Endodermal cell (in vitro differentiated cells): ENCODE measurements at regions not wholly inside any gene's neighbourhood (a gene's known extent, or its start where the extent isn't known, plus 50 kb on each side); places are given as distances from the start of the nearest gene placed in this dataset.

Experiments used
- DNase-seq: peaks from one replicate; pipeline ENCODE4 v3.0.0-alpha.2; 2017
- H3K27ac ChIP-seq: 2 replicates; pipeline ENCODE4 v1.5.1; 2013; ENCODE audit warnings: mild to moderate bottlenecking, low read depth, low read length, moderate library complexity
- H3K27me3 ChIP-seq: 2 replicates; pipeline ENCODE4 v1.6.1; 2013; ENCODE audit warnings: mild to moderate bottlenecking, low read length, moderate library complexity; ENCODE audit not compliant: insufficient read depth, control insufficient read depth, poor library complexity, severe bottlenecking
- H3K36me3 ChIP-seq: 2 replicates; pipeline ENCODE4 v1.7.0; 2013; ENCODE audit warnings: mild to moderate bottlenecking, low read length, moderate library complexity; ENCODE audit not compliant: control insufficient read depth, insufficient read depth
- H3K4me1 ChIP-seq: one replicate; pipeline ENCODE4 v1.7.0; 2013; ENCODE audit warnings: low read length; ENCODE audit not compliant: control insufficient read depth, insufficient read depth
- H3K4me3 ChIP-seq: 2 replicates; pipeline ENCODE4 v1.5.1; 2013; ENCODE audit warnings: mild to moderate bottlenecking, low read length, moderate library complexity
- H3K9ac ChIP-seq: 2 replicates; pipeline ENCODE4 v1.6.1; 2013; ENCODE audit warnings: mild to moderate bottlenecking, low read length, moderate library complexity; ENCODE audit not compliant: poor library complexity, severe bottlenecking; ENCODE audit errors: extremely low read depth
- H3K9me3 ChIP-seq: 2 replicates; pipeline ENCODE4 v1.6.1; 2013; ENCODE audit warnings: mild to moderate bottlenecking, low read length, moderate library complexity; ENCODE audit not compliant: control insufficient read depth
- H3K27ac Mint-ChIP-seq: 2 replicates; pipeline ENCODE4 v1.8.0; 2020; ENCODE audit warnings: mixed read lengths
- H3K27me3 Mint-ChIP-seq: 2 replicates; pipeline ENCODE4 v1.8.0; 2021; ENCODE audit warnings: mild to moderate bottlenecking, mixed read lengths; ENCODE audit not compliant: insufficient read depth
- H3K36me3 Mint-ChIP-seq: 2 replicates; pipeline ENCODE4 v1.8.0; 2020; ENCODE audit warnings: low read depth, mixed read lengths
- H3K4me1 Mint-ChIP-seq: 2 replicates; pipeline ENCODE4 v1.8.0; 2020; ENCODE audit warnings: mixed read lengths
- H3K4me3 Mint-ChIP-seq: 2 replicates; pipeline ENCODE4 v1.8.0; 2020; ENCODE audit warnings: mild to moderate bottlenecking, moderate library complexity, mixed read lengths
- H3K9me3 Mint-ChIP-seq: 2 replicates; pipeline ENCODE4 v1.8.0; 2020; ENCODE audit warnings: mild to moderate bottlenecking, mixed read lengths
- WGBS, 2 experiments: methylation state at CpG; one replicate each; pipeline versions ENCODE4 v1.1.5 to v1.1.7; 2013; ENCODE audit warnings: missing lambda C conversion rate in 2 of 2, mixed read lengths in 1 of 2; ENCODE audit not compliant: insufficient coverage in 1 of 2, insufficient read length in 1 of 2; 5-methylcytosine and 5-hydroxymethylcytosine counted together
- TF ChIP-seq, protein P1 (sequence below): fragments of 200-600 bp; sonication (generic); conservative IDR thresholded peaks from 2 replicates; pipeline ENCODE4 v1.5.0; 2021; ENCODE audit warnings: antibody characterized with exemption, mild to moderate bottlenecking

DNA sequence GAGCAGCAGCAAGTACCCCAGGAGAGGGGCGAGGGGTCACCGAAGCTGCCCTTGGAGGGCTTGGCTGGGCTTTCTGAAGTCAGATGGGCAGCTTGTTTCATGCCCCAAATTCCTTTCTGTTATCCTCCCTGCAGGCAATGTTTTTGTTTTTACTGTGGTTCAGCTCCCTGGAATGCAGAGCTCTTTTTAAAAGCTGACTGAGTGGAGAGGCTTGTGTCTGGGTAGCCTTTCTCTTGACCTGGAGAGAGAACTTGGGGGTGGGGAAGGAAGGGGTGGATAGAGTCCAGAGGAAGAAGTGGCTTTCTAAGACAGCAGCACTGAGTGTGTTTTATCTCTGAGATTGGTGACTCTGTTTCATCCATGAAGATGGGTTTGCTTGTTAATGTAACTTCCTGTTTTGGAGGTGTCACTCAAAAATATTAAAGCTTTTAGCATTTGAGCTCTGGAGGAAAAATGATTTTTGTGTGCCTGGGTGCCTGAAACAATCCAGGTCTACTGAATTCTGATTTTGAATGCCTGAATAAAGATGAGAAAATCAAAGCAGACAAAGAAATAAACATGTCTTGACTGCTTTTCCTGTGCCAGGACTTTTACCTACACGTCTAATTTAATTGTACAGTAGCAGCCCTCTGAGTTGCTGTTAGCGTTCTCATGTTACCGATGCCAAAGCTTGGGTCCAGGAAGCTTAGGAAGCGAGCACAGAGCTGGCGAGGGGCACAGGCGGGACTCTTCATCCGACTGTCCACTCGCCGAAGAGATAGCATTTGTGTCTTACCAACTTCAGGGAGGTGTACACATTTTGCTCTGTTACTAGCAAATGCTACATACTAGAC is 78.2 kb upstream of the EEF1E1 start:
- peak overlapping the region; percentile 79 for H3K27ac Mint-ChIP-seq

DNA sequence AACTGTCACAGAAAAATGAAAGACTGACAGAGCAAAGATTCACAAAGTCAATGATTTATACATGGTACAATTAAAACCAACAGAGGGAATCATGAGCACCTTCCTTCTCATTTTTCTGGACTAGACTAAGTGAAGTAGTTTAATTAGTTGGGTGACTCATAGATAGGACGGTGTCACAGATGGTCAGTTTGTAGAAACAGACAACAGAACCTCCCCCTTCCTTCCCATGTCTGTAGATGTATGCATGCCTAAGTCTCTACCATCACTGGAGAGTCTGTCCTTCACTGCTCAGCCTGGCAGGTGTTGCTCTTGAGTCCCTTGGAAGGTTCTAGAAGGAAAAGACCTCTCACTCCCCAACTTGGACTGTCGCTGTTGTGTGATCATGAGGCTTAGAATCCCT is 75.4 kb upstream of the EEF1E1 start:
- Histone ChIP-seq H3K9me3 (peaks cover 5% of the 10 kb centered on the region), H3K27ac (no peak overlapping the region), H3K9ac (no peak overlapping the region), H3K36me3 (no peaks in the 10 kb centered on the region), H3K4me3 (no peak overlapping the region), H3K4me1 (peaks cover 9% of the 10 kb centered on the region), H3K27me3 (no peaks in the 10 kb centered on the region)
- Mint-ChIP-seq H3K9me3 (peaks cover 11% of the 10 kb centered on the region), H3K27ac (no peak overlapping the region), H3K27me3 (peaks cover 4% of the 10 kb centered on the region), H3K36me3 (no peaks in the 10 kb centered on the region), H3K4me1 (peaks cover 10% of the 10 kb centered on the region), H3K4me3 (no peak overlapping the region)
- whole genome bisulfite sequencing, 2 experiments, result 94% methylated on average over 2 of the region's 2 CpGs; no CpG with 5 or more reads in 1 of the 2 experiments
- DNase-seq, result no peak
- TF ChIP-seq, protein P1, sequence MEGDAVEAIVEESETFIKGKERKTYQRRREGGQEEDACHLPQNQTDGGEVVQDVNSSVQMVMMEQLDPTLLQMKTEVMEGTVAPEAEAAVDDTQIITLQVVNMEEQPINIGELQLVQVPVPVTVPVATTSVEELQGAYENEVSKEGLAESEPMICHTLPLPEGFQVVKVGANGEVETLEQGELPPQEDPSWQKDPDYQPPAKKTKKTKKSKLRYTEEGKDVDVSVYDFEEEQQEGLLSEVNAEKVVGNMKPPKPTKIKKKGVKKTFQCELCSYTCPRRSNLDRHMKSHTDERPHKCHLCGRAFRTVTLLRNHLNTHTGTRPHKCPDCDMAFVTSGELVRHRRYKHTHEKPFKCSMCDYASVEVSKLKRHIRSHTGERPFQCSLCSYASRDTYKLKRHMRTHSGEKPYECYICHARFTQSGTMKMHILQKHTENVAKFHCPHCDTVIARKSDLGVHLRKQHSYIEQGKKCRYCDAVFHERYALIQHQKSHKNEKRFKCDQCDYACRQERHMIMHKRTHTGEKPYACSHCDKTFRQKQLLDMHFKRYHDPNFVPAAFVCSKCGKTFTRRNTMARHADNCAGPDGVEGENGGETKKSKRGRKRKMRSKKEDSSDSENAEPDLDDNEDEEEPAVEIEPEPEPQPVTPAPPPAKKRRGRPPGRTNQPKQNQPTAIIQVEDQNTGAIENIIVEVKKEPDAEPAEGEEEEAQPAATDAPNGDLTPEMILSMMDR, result no peak

More for the DNA sequence above, 78.2 kb upstream of the EEF1E1 start:
- DNase-seq, result peak; percentile 73
- Histone ChIP-seq H3K27me3 (no peaks in the 10 kb centered on the region), H3K4me1 (peaks cover 9% of the 10 kb centered on the region), H3K36me3 (no peaks in the 10 kb centered on the region), H3K9ac (no peak overlapping the region), H3K9me3 (peaks cover 5% of the 10 kb centered on the region), H3K4me3 (no peak overlapping the region), H3K27ac (peak overlapping the region; percentile 88)
- H3K36me3 Mint-ChIP-seq, result no peaks in the 10 kb centered on the region
- peaks cover 11% of the 10 kb centered on the region for H3K9me3 Mint-ChIP-seq
- peaks cover 10% of the 10 kb centered on the region for H3K4me1 Mint-ChIP-seq
- no peak overlapping the region for H3K4me3 Mint-ChIP-seq
- TF ChIP-seq, protein P1, result no peak
- WGBS, 2 experiments, result 52 to 56% methylated on average over 11 of the region's 11 CpGs
- H3K27me3 Mint-ChIP-seq, result no peaks in the 10 kb centered on the region

DNA sequence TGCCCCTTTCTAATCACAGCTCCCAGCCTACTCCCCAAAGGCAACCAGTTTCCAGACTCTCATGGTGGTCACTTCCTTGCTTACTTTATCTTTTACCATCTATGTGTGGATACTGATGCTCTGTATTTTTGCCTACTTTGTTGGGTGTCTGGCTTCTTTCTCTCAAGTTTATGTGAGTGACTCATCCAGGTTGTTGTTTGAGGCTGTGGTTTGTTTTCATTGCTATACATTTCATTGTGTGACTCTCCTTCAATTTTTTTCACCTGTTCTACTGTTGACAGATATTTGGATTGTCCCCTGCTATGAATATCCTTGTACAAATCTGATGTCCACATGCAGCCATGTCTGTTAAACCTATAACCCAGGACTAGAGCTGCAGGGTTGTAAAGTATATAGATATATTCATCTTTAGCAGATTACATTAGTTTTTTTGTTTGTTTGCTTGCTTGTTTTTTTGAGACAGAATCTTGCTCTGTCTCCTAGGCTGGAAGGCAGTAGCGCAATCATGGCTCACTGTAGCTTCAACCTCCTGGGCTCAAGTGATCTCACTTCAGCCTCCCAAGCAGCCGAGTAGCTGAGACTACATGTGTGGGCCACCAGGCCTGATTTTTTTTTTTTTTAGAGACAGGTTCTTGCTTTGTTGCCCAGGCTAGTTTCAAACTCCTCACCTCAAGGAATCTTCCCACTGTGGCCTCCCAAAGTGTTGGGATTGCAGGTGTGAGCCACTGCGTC is 72.9 kb upstream of the EEF1E1 start:
- no peak overlapping the region for H3K27ac Mint-ChIP-seq
- peaks cover 4% of the 10 kb centered on the region for H3K4me1 ChIP-seq
- 95 to 100% methylated on average over 1 to 3 of the region's 3 CpGs for WGBS, 2 experiments
- peaks cover 12% of the 10 kb centered on the region for H3K4me1 Mint-ChIP-seq
- H3K27me3 Mint-ChIP-seq, result peaks cover 4% of the 10 kb centered on the region
- H3K27me3 ChIP-seq, result no peaks in the 10 kb centered on the region
- H3K9me3 ChIP-seq, result peaks cover 5% of the 10 kb centered on the region
- no peaks in the 10 kb centered on the region for H3K36me3 ChIP-seq
- H3K4me3 ChIP-seq, result no peak overlapping the region
- H3K27ac ChIP-seq, result no peak overlapping the region
- TF ChIP-seq, protein P1, result no peak
- no peak overlapping the region for H3K9ac ChIP-seq
- DNase-seq, result no peak
- no peak overlapping the region for H3K4me3 Mint-ChIP-seq
- H3K36me3 Mint-ChIP-seq, result no peaks in the 10 kb centered on the region
- H3K9me3 Mint-ChIP-seq, result peaks cover 11% of the 10 kb centered on the region
